GM23338 (cell line): ENCODE measurements at regions not wholly inside any gene's neighbourhood (a gene's known extent, or its start where the extent isn't known, plus 50 kb on each side); places are given as distances from the start of the nearest gene placed in this dataset.

Experiments
- CREB1 ChIP-seq: fragments of 250-450 bp; sonication (Bioruptor Pico); IDR thresholded peaks from 2 replicates; pipeline ENCODE4 v1.5.0; 2020; ENCODE audit warnings: low read depth, mild to moderate bottlenecking, moderate library complexity
- EZH2phosphoT487 ChIP-seq: fragments of 200-600 bp; sonication (generic); IDR thresholded peaks from one replicate; pipeline ENCODE4 v1.8.1; 2018; ENCODE audit warnings: antibody characterized with exemption; ENCODE audit not compliant: unreplicated experiment
- JUNB ChIP-seq: IDR thresholded peaks from one replicate; pipeline ENCODE4 v1.6.1; 2016; ENCODE audit warnings: antibody characterized with exemption; ENCODE audit not compliant: unreplicated experiment
- STAT1 ChIP-seq: IDR thresholded peaks from one replicate; pipeline ENCODE4 v1.6.1; 2016; ENCODE audit warnings: antibody characterized with exemption; ENCODE audit not compliant: unreplicated experiment
- ZNF114 ChIP-seq: fragments of 250-450 bp; sonication (Bioruptor Pico); IDR thresholded peaks from 2 replicates; pipeline ENCODE4 v1.5.0; 2020; ENCODE audit warnings: mild to moderate bottlenecking, moderate library complexity
- ZNF331 ChIP-seq: fragments of 250-450 bp; sonication (Bioruptor Pico); IDR thresholded peaks from 2 replicates; pipeline ENCODE4 v1.5.0; 2020; ENCODE audit warnings: low read depth, mild to moderate bottlenecking, moderate library complexity
- TF ChIP-seq, protein P1 (sequence below): fragments of 250-450 bp; sonication (Bioruptor Pico); IDR thresholded peaks from 2 replicates; pipeline ENCODE4 v1.5.0; 2020; ENCODE audit warnings: mild to moderate bottlenecking, moderate library complexity
- TF ChIP-seq, protein P2 (sequence below): IDR thresholded peaks from 2 replicates; pipeline ENCODE4 v1.6.1; 2016; ENCODE audit warnings: antibody characterized with exemption

DNA sequence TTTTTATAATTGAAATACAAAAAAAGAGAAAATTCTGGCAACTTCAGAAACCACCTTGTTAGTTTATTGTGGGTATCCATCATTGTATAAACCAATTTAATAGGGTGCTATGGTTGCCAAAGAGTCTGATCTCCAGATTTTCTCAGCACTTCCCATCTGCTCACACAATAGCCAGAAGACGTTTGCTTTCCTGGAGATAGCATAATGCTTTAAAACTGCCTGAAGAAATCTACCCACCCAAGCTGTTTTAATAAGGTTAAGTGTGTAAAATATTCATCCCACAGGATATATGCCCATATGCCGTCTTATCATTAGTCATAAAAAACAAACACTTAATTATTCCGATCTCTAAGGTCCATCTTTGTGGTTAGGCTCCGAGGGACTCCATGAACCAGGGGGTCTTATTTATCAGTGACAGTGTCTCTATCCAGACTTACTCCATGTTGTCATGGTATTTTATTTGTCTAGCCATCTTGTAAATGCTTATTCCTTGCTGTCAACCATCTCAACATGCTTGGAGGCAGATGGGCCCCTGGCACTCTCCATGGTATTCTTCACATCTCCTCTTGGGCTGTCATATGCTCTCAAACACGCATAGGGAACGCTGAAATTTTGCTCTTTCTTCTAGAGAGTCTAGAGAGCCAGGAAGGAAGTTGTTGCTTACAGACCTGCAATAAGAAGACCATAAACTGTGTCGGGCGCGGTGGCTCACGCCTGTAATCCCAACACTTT is 58.5 kb downstream of the MAP10 start (continued):
- TF ChIP-seq, protein P1, sequence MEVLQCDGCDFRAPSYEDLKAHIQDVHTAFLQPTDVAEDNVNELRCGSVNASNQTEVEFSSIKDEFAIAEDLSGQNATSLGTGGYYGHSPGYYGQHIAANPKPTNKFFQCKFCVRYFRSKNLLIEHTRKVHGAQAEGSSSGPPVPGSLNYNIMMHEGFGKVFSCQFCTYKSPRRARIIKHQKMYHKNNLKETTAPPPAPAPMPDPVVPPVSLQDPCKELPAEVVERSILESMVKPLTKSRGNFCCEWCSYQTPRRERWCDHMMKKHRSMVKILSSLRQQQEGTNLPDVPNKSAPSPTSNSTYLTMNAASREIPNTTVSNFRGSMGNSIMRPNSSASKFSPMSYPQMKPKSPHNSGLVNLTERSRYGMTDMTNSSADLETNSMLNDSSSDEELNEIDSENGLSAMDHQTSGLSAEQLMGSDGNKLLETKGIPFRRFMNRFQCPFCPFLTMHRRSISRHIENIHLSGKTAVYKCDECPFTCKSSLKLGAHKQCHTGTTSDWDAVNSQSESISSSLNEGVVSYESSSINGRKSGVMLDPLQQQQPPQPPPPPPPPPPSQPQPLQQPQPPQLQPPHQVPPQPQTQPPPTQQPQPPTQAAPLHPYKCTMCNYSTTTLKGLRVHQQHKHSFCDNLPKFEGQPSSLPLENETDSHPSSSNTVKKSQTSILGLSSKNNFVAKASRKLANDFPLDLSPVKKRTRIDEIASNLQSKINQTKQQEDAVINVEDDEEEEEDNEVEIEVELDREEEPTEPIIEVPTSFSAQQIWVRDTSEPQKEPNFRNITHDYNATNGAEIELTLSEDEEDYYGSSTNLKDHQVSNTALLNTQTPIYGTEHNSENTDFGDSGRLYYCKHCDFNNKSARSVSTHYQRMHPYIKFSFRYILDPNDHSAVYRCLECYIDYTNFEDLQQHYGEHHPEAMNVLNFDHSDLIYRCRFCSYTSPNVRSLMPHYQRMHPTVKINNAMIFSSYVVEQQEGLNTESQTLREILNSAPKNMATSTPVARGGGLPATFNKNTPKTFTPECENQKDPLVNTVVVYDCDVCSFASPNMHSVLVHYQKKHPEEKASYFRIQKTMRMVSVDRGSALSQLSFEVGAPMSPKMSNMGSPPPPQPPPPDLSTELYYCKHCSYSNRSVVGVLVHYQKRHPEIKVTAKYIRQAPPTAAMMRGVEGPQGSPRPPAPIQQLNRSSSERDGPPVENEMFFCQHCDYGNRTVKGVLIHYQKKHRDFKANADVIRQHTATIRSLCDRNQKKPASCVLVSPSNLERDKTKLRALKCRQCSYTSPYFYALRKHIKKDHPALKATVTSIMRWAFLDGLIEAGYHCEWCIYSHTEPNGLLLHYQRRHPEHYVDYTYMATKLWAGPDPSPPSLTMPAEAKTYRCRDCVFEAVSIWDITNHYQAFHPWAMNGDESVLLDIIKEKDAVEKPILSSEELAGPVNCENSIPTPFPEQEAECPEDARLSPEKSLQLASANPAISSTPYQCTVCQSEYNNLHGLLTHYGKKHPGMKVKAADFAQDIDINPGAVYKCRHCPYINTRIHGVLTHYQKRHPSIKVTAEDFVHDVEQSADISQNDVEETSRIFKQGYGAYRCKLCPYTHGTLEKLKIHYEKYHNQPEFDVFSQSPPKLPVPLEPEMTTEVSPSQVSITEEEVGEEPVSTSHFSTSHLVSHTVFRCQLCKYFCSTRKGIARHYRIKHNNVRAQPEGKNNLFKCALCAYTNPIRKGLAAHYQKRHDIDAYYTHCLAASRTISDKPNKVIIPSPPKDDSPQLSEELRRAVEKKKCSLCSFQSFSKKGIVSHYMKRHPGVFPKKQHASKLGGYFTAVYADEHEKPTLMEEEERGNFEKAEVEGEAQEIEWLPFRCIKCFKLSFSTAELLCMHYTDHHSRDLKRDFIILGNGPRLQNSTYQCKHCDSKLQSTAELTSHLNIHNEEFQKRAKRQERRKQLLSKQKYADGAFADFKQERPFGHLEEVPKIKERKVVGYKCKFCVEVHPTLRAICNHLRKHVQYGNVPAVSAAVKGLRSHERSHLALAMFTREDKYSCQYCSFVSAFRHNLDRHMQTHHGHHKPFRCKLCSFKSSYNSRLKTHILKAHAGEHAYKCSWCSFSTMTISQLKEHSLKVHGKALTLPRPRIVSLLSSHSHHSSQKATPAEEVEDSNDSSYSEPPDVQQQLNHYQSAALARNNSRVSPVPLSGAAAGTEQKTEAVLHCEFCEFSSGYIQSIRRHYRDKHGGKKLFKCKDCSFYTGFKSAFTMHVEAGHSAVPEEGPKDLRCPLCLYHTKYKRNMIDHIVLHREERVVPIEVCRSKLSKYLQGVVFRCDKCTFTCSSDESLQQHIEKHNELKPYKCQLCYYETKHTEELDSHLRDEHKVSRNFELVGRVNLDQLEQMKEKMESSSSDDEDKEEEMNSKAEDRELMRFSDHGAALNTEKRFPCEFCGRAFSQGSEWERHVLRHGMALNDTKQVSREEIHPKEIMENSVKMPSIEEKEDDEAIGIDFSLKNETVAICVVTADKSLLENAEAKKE (CRISPR knock-in tag): no peak
- no peak for TF ChIP-seq CREB1
- TF ChIP-seq, protein P2, sequence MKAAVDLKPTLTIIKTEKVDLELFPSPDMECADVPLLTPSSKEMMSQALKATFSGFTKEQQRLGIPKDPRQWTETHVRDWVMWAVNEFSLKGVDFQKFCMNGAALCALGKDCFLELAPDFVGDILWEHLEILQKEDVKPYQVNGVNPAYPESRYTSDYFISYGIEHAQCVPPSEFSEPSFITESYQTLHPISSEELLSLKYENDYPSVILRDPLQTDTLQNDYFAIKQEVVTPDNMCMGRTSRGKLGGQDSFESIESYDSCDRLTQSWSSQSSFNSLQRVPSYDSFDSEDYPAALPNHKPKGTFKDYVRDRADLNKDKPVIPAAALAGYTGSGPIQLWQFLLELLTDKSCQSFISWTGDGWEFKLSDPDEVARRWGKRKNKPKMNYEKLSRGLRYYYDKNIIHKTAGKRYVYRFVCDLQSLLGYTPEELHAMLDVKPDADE: no peak
- TF ChIP-seq JUNB: no peak
- no peak for TF ChIP-seq EZH2phosphoT487
- no peak for TF ChIP-seq ZNF114 (CRISPR knock-in tag)
- TF ChIP-seq STAT1: no peak
- no peak for TF ChIP-seq ZNF331
